WTC11 (cell line): ENCODE measurements at regions not wholly inside any gene's neighbourhood (a gene's known extent, or its start where the extent isn't known, plus 50 kb on each side); places are given as distances from the start of the nearest gene placed in this dataset.

ENCODE experiments used
- ATAC-seq: fragments of 200-7000 bp; cut with Tn5 transposase; 2 replicates; pipeline ENCODE4 v1.10.0; 2021; ENCODE audit warnings: mild to moderate bottlenecking, moderate library complexity
- CTCF ChIA-PET: fragments of 300-600 bp; sonication (Branson Sonifier 250); formaldehyde crosslinking; loops from one replicate; lab custom pipeline; 2021; ENCODE audit warnings: antibody characterized with exemption; lab: Charles Lee
- POLR2A ChIA-PET: fragments of 350-600 bp; sonication (Branson Sonifier 250); formaldehyde crosslinking; loops from one replicate; lab custom pipeline; 2021; ENCODE audit warnings: antibody characterized with exemption; lab: Charles Lee
- DNase-seq: peaks from one replicate; pipeline ENCODE4 v3.0.0; 2021; ENCODE audit warnings: low spot score
- H3K27ac Mint-ChIP-seq: 2 replicates; pipeline ENCODE4 v1.8.0; 2021; ENCODE audit warnings: mixed read lengths
- H3K27me3 Mint-ChIP-seq: 2 replicates; pipeline ENCODE4 v1.8.0; 2021; ENCODE audit warnings: low read depth, mild to moderate bottlenecking, moderate library complexity, mixed read lengths
- H3K36me3 Mint-ChIP-seq: 2 replicates; pipeline ENCODE4 v1.8.0; 2021; ENCODE audit warnings: mixed read lengths
- H3K4me1 Mint-ChIP-seq: 2 replicates; pipeline ENCODE4 v1.8.0; 2022; ENCODE audit warnings: mixed read lengths
- H3K4me3 Mint-ChIP-seq: 2 replicates; pipeline ENCODE4 v1.8.0; 2021; ENCODE audit warnings: mild to moderate bottlenecking, moderate library complexity, mixed read lengths
- H3K9me3 Mint-ChIP-seq: 2 replicates; pipeline ENCODE4 v1.8.0; 2021; ENCODE audit warnings: mixed read lengths
- EMX1 ChIP-seq: fragments of 250-450 bp; sonication (Bioruptor Pico); IDR thresholded peaks from 2 replicates; pipeline ENCODE4 v1.8.0; 2021; ENCODE audit warnings: mild to moderate bottlenecking
- GTF2I ChIP-seq: fragments of 250-450 bp; sonication (Bioruptor Pico); conservative IDR thresholded peaks from 2 replicates; pipeline ENCODE4 v1.4.0; 2021; ENCODE audit warnings: mild to moderate bottlenecking
- HMGA2 ChIP-seq: fragments of 250-450 bp; sonication (Bioruptor Pico); IDR thresholded peaks from 2 replicates; pipeline ENCODE4 v1.4.0; 2021; ENCODE audit warnings: mild to moderate bottlenecking, moderate library complexity
- JUN ChIP-seq: sonication (generic); formaldehyde crosslinking; IDR thresholded peaks from 2 replicates; pipeline ENCODE4 v1.8.0; 2023; ENCODE audit warnings: mild to moderate bottlenecking, missing genetic modification reagents
- NFATC4 ChIP-seq: fragments of 250-450 bp; sonication (Bioruptor Pico); IDR thresholded peaks from 2 replicates; pipeline ENCODE4 v1.9.0; 2021; ENCODE audit warnings: mild to moderate bottlenecking
- NFYB ChIP-seq: sonication (generic); formaldehyde crosslinking; conservative IDR thresholded peaks from 2 replicates; pipeline ENCODE4 v1.8.0; 2022; ENCODE audit warnings: low read depth, missing genetic modification reagents
- SP1 ChIP-seq: sonication (generic); formaldehyde crosslinking; conservative IDR thresholded peaks from 2 replicates; pipeline ENCODE4 v1.8.1; 2022; ENCODE audit warnings: missing genetic modification reagents
- TP53 ChIP-seq: sonication (generic); formaldehyde crosslinking; IDR thresholded peaks from 2 replicates; pipeline ENCODE4 v1.8.1; 2023; ENCODE audit warnings: mild to moderate bottlenecking, missing genetic modification reagents
- ZNF121 ChIP-seq: sonication (generic); formaldehyde crosslinking; IDR thresholded peaks from 2 replicates; pipeline ENCODE4 v1.8.0; 2023; ENCODE audit warnings: missing genetic modification reagents
- ZNF263 ChIP-seq: sonication (generic); formaldehyde crosslinking; IDR thresholded peaks from 2 replicates; pipeline ENCODE4 v1.8.1; 2022; ENCODE audit warnings: low read depth, mild to moderate bottlenecking, moderate library complexity, missing genetic modification reagents
- ZNF317 ChIP-seq: sonication (generic); formaldehyde crosslinking; IDR thresholded peaks from 2 replicates; pipeline ENCODE4 v1.8.1; 2023; ENCODE audit warnings: low read depth, mild to moderate bottlenecking, moderate library complexity, missing genetic modification reagents, borderline replicate concordance
- ZNF396 ChIP-seq: fragments of 250-450 bp; sonication (Bioruptor Pico); IDR thresholded peaks from 2 replicates; pipeline ENCODE4 v1.8.0; 2021; ENCODE audit warnings: mild to moderate bottlenecking, moderate library complexity, borderline replicate concordance
- TF ChIP-seq, protein P1 (sequence below): sonication (generic); formaldehyde crosslinking; IDR thresholded peaks from 2 replicates; pipeline ENCODE4 v1.8.0; 2023; ENCODE audit warnings: missing genetic modification reagents
- TF ChIP-seq, protein P2 (sequence below): fragments of 250-450 bp; sonication (Bioruptor Pico); conservative IDR thresholded peaks from 2 replicates; pipeline ENCODE4 v1.9.0; 2021; ENCODE audit warnings: mild to moderate bottlenecking
- TF ChIP-seq, protein P3 (sequence below): fragments of 250-450 bp; sonication (Bioruptor Pico); IDR thresholded peaks from 2 replicates; pipeline ENCODE4 v1.9.0; 2021; ENCODE audit warnings: moderate library complexity, mild to moderate bottlenecking, inconsistent platforms, borderline replicate concordance
- TF ChIP-seq, protein P4 (sequence below): sonication (generic); formaldehyde crosslinking; IDR thresholded peaks from 2 replicates; pipeline ENCODE4 v1.8.1; 2023; ENCODE audit warnings: mild to moderate bottlenecking, missing genetic modification reagents, moderate library complexity
- TF ChIP-seq, protein P5 (sequence below): sonication (generic); formaldehyde crosslinking; IDR thresholded peaks from 2 replicates; pipeline ENCODE4 v1.8.1; 2022; ENCODE audit warnings: mild to moderate bottlenecking, missing genetic modification reagents, moderate library complexity, borderline replicate concordance
- TF ChIP-seq, protein P6 (sequence below): sonication (generic); formaldehyde crosslinking; IDR thresholded peaks from 2 replicates; pipeline ENCODE4 v1.8.0; 2023; ENCODE audit warnings: missing genetic modification reagents, mild to moderate bottlenecking, borderline replicate concordance
- TF ChIP-seq, protein P7 (sequence below): sonication (generic); formaldehyde crosslinking; IDR thresholded peaks from 2 replicates; pipeline ENCODE4 v1.8.1; 2022; ENCODE audit warnings: missing genetic modification reagents, borderline replicate concordance
- TF ChIP-seq, protein P8 (sequence below): sonication (generic); formaldehyde crosslinking; IDR thresholded peaks from 2 replicates; pipeline ENCODE4 v1.8.1; 2023; ENCODE audit warnings: mild to moderate bottlenecking, missing genetic modification reagents

DNA sequence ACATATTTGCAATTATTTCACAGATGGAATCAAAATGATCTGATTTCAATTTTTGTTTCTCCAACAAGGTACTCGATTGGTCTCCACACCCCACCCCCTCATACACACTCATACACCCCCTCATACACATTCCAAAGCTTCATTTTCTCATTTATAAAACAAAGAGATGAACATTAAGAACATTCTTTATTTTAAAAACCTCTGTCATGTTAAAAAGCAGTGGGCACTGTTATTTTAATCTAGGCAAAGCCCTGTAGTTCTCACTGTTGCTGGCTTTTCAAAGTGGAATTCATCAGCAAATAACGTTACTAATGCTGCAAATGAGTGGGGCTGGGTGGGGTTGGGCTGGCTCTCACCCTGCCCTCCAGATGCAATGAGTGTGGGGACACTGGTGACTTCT lies 289.6 kb upstream of the ASIC2 start:
- H3K4me1 Mint-ChIP-seq = peaks cover 24% of the 10 kb centered on the region
- peaks cover 7% of the 10 kb centered on the region; the same call in 1 of the 2 replicates for H3K36me3 Mint-ChIP-seq
- POLR2A ChIA-PET = interaction anchor here (0.9 kb wide), 1 partner anchor 9 kb away, joined by 3 read pairs; no protein-coding TSS in a partner anchor
- H3K27ac Mint-ChIP-seq = no peak overlapping the region
- DNase-seq = no peak
- TF ChIP-seq, protein P1, sequence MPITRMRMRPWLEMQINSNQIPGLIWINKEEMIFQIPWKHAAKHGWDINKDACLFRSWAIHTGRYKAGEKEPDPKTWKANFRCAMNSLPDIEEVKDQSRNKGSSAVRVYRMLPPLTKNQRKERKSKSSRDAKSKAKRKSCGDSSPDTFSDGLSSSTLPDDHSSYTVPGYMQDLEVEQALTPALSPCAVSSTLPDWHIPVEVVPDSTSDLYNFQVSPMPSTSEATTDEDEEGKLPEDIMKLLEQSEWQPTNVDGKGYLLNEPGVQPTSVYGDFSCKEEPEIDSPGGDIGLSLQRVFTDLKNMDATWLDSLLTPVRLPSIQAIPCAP (CRISPR knock-in tag) = no peak
- TF ChIP-seq TP53 = no peak
- TF ChIP-seq, protein P2, sequence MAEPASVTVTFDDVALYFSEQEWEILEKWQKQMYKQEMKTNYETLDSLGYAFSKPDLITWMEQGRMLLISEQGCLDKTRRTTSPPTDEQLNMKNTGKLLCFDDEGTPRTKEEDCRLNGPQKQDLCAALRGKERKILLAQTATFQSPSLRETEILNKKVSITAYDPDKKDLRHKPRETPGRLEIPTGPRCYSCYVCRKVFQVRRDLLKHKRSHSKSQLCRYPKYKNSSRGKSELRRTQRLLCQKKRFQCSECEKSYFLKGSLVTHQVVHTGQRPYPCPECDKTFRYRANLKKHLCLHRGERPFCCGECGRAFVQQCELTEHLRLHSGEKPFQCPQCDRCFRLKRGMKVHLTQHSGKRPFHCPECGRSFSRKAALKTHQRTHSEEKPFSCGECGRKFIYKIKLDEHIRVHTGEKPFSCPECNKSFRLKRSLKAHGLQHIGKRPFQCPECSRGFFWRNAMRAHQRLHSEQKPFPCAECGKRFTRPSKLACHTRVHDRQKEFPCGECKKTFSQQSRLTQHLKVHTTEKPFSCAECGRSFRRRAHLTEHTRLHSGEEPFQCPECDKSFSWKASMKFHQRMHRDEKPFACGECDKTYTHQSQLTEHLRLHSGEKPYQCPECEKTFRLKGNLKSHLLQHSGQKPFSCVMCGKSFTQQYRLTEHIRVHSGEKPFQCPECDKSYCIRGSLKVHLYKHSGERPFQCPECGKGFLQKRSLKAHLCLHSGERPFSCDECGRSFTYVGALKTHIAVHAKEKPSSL (CRISPR knock-in tag) = no peak
- TF ChIP-seq, protein P3, sequence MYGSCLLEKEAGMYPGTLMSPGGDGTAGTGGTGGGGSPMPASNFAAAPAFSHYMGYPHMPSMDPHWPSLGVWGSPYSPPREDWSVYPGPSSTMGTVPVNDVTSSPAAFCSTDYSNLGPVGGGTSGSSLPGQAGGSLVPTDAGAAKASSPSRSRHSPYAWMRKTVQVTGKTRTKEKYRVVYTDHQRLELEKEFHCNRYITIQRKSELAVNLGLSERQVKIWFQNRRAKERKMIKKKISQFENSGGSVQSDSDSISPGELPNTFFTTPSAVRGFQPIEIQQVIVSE (CRISPR knock-in tag) = no peak
- TF ChIP-seq, protein P4, sequence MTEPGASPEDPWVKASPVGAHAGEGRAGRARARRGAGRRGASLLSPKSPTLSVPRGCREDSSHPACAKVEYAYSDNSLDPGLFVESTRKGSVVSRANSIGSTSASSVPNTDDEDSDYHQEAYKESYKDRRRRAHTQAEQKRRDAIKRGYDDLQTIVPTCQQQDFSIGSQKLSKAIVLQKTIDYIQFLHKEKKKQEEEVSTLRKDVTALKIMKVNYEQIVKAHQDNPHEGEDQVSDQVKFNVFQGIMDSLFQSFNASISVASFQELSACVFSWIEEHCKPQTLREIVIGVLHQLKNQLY = no peak
- no peak for TF ChIP-seq NFYB (CRISPR knock-in tag)
- TF ChIP-seq, protein P5, sequence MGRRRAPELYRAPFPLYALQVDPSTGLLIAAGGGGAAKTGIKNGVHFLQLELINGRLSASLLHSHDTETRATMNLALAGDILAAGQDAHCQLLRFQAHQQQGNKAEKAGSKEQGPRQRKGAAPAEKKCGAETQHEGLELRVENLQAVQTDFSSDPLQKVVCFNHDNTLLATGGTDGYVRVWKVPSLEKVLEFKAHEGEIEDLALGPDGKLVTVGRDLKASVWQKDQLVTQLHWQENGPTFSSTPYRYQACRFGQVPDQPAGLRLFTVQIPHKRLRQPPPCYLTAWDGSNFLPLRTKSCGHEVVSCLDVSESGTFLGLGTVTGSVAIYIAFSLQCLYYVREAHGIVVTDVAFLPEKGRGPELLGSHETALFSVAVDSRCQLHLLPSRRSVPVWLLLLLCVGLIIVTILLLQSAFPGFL (CRISPR knock-in tag) = no peak
- TF ChIP-seq EMX1 (CRISPR knock-in tag) = no peak
- TF ChIP-seq JUN (CRISPR knock-in tag) = no peak
- no peak for TF ChIP-seq SP1 (CRISPR knock-in tag)
- TF ChIP-seq ZNF121 = no peak
- TF ChIP-seq ZNF317 (CRISPR knock-in tag) = no peak
- TF ChIP-seq ZNF396 (CRISPR knock-in tag) = no peak
- TF ChIP-seq, protein P6, sequence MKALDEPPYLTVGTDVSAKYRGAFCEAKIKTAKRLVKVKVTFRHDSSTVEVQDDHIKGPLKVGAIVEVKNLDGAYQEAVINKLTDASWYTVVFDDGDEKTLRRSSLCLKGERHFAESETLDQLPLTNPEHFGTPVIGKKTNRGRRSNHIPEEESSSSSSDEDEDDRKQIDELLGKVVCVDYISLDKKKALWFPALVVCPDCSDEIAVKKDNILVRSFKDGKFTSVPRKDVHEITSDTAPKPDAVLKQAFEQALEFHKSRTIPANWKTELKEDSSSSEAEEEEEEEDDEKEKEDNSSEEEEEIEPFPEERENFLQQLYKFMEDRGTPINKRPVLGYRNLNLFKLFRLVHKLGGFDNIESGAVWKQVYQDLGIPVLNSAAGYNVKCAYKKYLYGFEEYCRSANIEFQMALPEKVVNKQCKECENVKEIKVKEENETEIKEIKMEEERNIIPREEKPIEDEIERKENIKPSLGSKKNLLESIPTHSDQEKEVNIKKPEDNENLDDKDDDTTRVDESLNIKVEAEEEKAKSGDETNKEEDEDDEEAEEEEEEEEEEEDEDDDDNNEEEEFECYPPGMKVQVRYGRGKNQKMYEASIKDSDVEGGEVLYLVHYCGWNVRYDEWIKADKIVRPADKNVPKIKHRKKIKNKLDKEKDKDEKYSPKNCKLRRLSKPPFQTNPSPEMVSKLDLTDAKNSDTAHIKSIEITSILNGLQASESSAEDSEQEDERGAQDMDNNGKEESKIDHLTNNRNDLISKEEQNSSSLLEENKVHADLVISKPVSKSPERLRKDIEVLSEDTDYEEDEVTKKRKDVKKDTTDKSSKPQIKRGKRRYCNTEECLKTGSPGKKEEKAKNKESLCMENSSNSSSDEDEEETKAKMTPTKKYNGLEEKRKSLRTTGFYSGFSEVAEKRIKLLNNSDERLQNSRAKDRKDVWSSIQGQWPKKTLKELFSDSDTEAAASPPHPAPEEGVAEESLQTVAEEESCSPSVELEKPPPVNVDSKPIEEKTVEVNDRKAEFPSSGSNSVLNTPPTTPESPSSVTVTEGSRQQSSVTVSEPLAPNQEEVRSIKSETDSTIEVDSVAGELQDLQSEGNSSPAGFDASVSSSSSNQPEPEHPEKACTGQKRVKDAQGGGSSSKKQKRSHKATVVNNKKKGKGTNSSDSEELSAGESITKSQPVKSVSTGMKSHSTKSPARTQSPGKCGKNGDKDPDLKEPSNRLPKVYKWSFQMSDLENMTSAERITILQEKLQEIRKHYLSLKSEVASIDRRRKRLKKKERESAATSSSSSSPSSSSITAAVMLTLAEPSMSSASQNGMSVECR (CRISPR knock-in tag) = no peak
- TF ChIP-seq NFATC4 (CRISPR knock-in tag) = no peak
- no peak for TF ChIP-seq ZNF263 (CRISPR knock-in tag)
- TF ChIP-seq, protein P7, sequence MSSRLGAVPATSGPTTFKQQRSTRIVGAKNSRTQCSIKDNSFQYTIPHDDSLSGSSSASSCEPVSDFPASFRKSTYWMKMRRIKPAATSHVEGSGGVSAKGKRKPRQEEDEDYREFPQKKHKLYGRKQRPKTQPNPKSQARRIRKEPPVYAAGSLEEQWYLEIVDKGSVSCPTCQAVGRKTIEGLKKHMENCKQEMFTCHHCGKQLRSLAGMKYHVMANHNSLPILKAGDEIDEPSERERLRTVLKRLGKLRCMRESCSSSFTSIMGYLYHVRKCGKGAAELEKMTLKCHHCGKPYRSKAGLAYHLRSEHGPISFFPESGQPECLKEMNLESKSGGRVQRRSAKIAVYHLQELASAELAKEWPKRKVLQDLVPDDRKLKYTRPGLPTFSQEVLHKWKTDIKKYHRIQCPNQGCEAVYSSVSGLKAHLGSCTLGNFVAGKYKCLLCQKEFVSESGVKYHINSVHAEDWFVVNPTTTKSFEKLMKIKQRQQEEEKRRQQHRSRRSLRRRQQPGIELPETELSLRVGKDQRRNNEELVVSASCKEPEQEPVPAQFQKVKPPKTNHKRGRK (CRISPR knock-in tag) = no peak
- no peak for TF ChIP-seq HMGA2 (CRISPR knock-in tag)
- TF ChIP-seq, protein P8, sequence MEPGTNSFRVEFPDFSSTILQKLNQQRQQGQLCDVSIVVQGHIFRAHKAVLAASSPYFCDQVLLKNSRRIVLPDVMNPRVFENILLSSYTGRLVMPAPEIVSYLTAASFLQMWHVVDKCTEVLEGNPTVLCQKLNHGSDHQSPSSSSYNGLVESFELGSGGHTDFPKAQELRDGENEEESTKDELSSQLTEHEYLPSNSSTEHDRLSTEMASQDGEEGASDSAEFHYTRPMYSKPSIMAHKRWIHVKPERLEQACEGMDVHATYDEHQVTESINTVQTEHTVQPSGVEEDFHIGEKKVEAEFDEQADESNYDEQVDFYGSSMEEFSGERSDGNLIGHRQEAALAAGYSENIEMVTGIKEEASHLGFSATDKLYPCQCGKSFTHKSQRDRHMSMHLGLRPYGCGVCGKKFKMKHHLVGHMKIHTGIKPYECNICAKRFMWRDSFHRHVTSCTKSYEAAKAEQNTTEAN (CRISPR knock-in tag) = no peak
- no peak for TF ChIP-seq GTF2I (CRISPR knock-in tag)
- CTCF ChIA-PET = interaction anchor here (0.8 to 1.0 kb wide), 4 partner anchors 20 to 69 kb away, joined by 3 read pairs; no protein-coding TSS in a partner anchor
- ATAC-seq = peak; percentile 24; the same call in 1 of the 2 replicates
- peaks cover 12% of the 10 kb centered on the region for H3K27me3 Mint-ChIP-seq
- peaks cover 21% of the 10 kb centered on the region for H3K9me3 Mint-ChIP-seq
- peak overlapping the region; percentile 5; the same call in 1 of the 2 replicates for H3K4me3 Mint-ChIP-seq
